A673 (cell line): ENCODE measurements at regions not wholly inside any gene's neighbourhood (a gene's known extent, or its start where the extent isn't known, plus 50 kb on each side); places are given as distances from the start of the nearest gene placed in this dataset.

Experiments
- BruUV-seq: library from RNA; stranded (reverse); fragments of 400-500 nt; replicated peaks from 2 replicates; lab custom pipeline; 2021; lab: Mats Ljungman, UMichigan
- CTCF ChIA-PET: fragments of 300-600 bp; sonication (Branson Sonifier 250); formaldehyde crosslinking; loops from one replicate; lab custom pipeline; 2022; ENCODE audit warnings: antibody characterized with exemption; lab: Charles Lee
- POLR2A ChIA-PET: fragments of 300-600 bp; sonication (Branson Sonifier 250); formaldehyde crosslinking; loops from one replicate; lab custom pipeline; 2022; ENCODE audit warnings: antibody characterized with exemption; ENCODE audit not compliant: low non-redundant PET; lab: Charles Lee
- DNase-seq: peaks from one replicate; pipeline ENCODE4 v3.0.0-alpha.2; 2015; ENCODE audit warnings: low spot score
- H3K27ac ChIP-seq: fragments of 200-600 bp; sonication (generic); 2 replicates; pipeline ENCODE4 v1.5.1; 2016; ENCODE audit warnings: mixed run types, low read depth, mild to moderate bottlenecking, mixed read lengths, antibody characterized with exemption, low read length; ENCODE audit not compliant: poor library complexity, severe bottlenecking
- H3K27me3 ChIP-seq: fragments of 200-600 bp; sonication (generic); replicated peaks from 2 replicates; pipeline ENCODE4 v1.6.1; 2017; ENCODE audit warnings: mixed run types, low read depth, mild to moderate bottlenecking, mixed read lengths, antibody characterized with exemption, low read length; ENCODE audit not compliant: insufficient read depth, poor library complexity
- H3K36me3 ChIP-seq: fragments of 200-600 bp; sonication (generic); 2 replicates; pipeline ENCODE4 v1.6.1; 2016; ENCODE audit warnings: mixed run types, mild to moderate bottlenecking, mixed read lengths, antibody characterized with exemption, low read length; ENCODE audit not compliant: insufficient read depth, poor library complexity, severe bottlenecking
- H3K4me1 ChIP-seq: fragments of 200-600 bp; sonication (generic); 2 replicates; pipeline ENCODE4 v1.6.1; 2017; ENCODE audit warnings: mixed run types, mild to moderate bottlenecking, mixed read lengths, antibody characterized with exemption, low read length; ENCODE audit not compliant: insufficient read depth, poor library complexity, severe bottlenecking
- H3K4me3 ChIP-seq: fragments of 200-600 bp; sonication (generic); 2 replicates; pipeline ENCODE4 v1.5.1; 2016; ENCODE audit warnings: low read depth, mixed run types, mild to moderate bottlenecking, mixed read lengths, low read length; ENCODE audit not compliant: poor library complexity, severe bottlenecking
- H3K9me3 ChIP-seq: fragments of 200-600 bp; sonication (generic); 2 replicates; pipeline ENCODE4 v1.6.1; 2016; ENCODE audit warnings: mixed run types, low read depth, mild to moderate bottlenecking, mixed read lengths, antibody characterized with exemption, low read length; ENCODE audit not compliant: poor library complexity, severe bottlenecking
- EZH2 ChIP-seq: fragments of 200-600 bp; sonication (generic); IDR thresholded peaks from 2 replicates; pipeline ENCODE4 v1.6.1; 2017; ENCODE audit warnings: borderline replicate concordance, low read depth, mild to moderate bottlenecking, mixed read lengths, antibody characterized with exemption, low read length; ENCODE audit not compliant: poor library complexity, severe bottlenecking
- intact Hi-C: fragments of 100-400 bp; cut with micrococcal nuclease; formaldehyde crosslinking; loops from one replicate; pipeline ENCODE4 v1.10.0; 2022; ENCODE audit not compliant: unreplicated experiment
- TF ChIP-seq, protein P1 (sequence below): fragments of 300-800, 200-600 bp; sonication (generic); conservative IDR thresholded peaks from 2 replicates; pipeline ENCODE4 v1.5.1; 2017; ENCODE audit warnings: low read depth, mild to moderate bottlenecking, antibody characterized with exemption, low read length, moderate library complexity, mixed read lengths

DNA sequence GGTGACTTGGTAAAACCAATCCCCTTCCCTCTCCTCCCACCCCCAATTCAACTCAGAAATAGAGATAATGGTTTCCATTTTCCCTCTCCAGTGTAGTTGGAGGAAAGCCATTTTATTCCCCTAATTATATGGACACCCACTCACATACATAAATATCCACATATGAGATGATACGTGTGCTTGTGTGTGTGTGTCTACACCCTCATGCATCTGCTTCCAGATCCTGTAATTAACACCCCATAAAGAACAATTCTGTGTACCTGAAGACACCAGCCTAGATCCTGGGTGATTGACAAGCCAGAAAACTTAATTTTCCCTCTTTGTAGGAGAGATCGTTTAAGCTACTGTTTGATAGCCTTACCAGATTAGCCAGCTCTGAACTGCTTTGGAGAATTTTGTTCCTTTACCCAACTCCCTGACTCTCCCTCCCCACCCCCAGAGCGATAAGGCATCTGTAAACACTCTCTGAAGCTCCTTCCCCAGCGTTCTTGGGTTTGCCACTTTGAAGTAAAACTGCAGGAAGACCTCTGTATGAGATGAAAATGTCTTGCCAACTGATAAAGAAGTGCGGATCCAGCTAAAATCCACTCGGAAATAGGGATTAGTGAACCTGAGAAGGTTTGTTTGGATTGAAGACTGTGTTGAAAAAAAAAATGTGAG, 175.7 kb downstream of the RGS9 start:
- BruUV-seq, result no TSS peak
- POLR2A ChIA-PET, result no interaction called here
- intact Hi-C loops, result no loop called here
- TF ChIP-seq EZH2, result no peak
- TF ChIP-seq, protein P1, sequence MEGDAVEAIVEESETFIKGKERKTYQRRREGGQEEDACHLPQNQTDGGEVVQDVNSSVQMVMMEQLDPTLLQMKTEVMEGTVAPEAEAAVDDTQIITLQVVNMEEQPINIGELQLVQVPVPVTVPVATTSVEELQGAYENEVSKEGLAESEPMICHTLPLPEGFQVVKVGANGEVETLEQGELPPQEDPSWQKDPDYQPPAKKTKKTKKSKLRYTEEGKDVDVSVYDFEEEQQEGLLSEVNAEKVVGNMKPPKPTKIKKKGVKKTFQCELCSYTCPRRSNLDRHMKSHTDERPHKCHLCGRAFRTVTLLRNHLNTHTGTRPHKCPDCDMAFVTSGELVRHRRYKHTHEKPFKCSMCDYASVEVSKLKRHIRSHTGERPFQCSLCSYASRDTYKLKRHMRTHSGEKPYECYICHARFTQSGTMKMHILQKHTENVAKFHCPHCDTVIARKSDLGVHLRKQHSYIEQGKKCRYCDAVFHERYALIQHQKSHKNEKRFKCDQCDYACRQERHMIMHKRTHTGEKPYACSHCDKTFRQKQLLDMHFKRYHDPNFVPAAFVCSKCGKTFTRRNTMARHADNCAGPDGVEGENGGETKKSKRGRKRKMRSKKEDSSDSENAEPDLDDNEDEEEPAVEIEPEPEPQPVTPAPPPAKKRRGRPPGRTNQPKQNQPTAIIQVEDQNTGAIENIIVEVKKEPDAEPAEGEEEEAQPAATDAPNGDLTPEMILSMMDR, result no peak
- Histone ChIP-seq H3K36me3 (no peaks in the 10 kb centered on the region), H3K27me3 (no peaks in the 10 kb centered on the region), H3K4me1 (no peaks in the 10 kb centered on the region), H3K4me3 (no peak overlapping the region), H3K27ac (no peak overlapping the region), H3K9me3 (no peaks in the 10 kb centered on the region)
- CTCF ChIA-PET, result no interaction called here
- DNase-seq, result no peak

DNA sequence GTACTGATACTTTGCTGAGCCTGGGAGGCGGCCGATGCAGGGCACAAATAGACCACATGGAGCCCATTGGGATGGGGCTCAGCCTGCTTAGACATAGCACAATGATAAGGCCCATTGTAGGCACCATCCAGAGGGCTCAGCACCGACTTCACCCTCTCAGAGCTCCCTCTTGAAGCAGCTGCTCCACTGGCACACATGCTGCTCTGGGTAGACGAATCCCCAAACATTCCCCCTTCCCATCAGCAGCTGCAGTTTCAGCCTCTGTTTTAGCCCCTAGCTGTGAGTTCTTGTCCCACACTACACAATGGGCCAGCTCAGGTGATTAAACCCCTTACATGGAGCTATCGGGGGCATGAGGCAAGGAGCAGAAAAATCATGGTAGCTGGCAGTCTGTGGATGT, 174.1 kb downstream of the RGS9 start:
- no peaks in the 10 kb centered on the region for H3K4me1 ChIP-seq
- BruUV-seq, result no TSS peak
- no peaks in the 10 kb centered on the region for H3K9me3 ChIP-seq
- CTCF ChIA-PET, result no interaction called here
- H3K36me3 ChIP-seq, result no peaks in the 10 kb centered on the region
- POLR2A ChIA-PET, result no interaction called here
- intact Hi-C loops, result no loop called here
- no peak overlapping the region for H3K4me3 ChIP-seq
- H3K27me3 ChIP-seq, result no peaks in the 10 kb centered on the region
- H3K27ac ChIP-seq, result no peak overlapping the region
- no peak for DNase-seq
- TF ChIP-seq, protein P1, result no peak
- no peak for TF ChIP-seq EZH2

DNA sequence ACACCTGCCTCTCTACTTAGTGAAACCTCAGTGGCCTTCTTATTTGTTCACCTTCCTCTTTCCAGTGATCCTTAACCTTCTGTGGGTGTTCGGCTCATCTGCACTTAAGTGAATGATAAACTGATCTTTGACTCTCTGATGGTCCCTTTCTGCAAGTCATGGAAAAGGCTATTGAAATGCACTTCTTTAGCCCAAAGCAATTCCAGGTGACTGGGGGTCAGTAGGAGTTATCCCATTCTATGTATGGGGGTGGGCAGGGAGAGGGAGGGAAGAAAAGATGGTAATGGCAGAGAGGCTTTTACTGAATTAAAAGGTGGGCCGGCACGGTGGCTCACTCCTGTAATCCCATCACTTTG, 170.8 kb downstream of the RGS9 start:
- TF ChIP-seq, protein P1, result no peak
- no peak for TF ChIP-seq EZH2
- Histone ChIP-seq H3K4me1 (no peaks in the 10 kb centered on the region), H3K4me3 (no peak overlapping the region), H3K27ac (no peak overlapping the region), H3K9me3 (no peaks in the 10 kb centered on the region), H3K36me3 (no peaks in the 10 kb centered on the region), H3K27me3 (no peaks in the 10 kb centered on the region)
- DNase-seq, result no peak
- intact Hi-C loops, result no loop called here
- BruUV-seq, result no TSS peak
- ChIA-PET CTCF (no interaction called here), POLR2A (no interaction called here)
